PC-9 (cell line): ENCODE measurements at regions not wholly inside any gene's neighbourhood (a gene's known extent, or its start where the extent isn't known, plus 50 kb on each side); places are given as distances from the start of the nearest gene placed in this dataset.

ENCODE experiments used
- BruUV-seq: library from RNA; stranded (reverse); fragments of 400-500 nt; replicated peaks from 2 replicates; lab custom pipeline; 2021; lab: Mats Ljungman, UMichigan
- CTCF ChIA-PET: fragments of 300-600 bp; sonication (Branson Sonifier 250); formaldehyde crosslinking; loops from one replicate; lab custom pipeline; 2022; ENCODE audit warnings: antibody characterized with exemption; lab: Charles Lee
- POLR2A ChIA-PET: fragments of 300-600 bp; sonication (Branson Sonifier 250); formaldehyde crosslinking; loops from one replicate; lab custom pipeline; 2022; ENCODE audit warnings: antibody characterized with exemption; ENCODE audit not compliant: unreplicated experiment; lab: Charles Lee
- DNase-seq, 2 experiments: peaks; one replicate each; pipeline versions ENCODE4 v3.0.0 to v3.0.0-alpha.2; 2015 to 2022; ENCODE audit warnings: mixed read lengths in 1 of 2
- H2AFZ ChIP-seq: fragments of 200-600 bp; sonication (generic); 2 replicates; pipeline ENCODE4 v1.8.1; 2017; ENCODE audit warnings: antibody characterized with exemption
- H3F3A ChIP-seq: fragments of 200-600 bp; sonication (generic); 2 replicates; pipeline ENCODE4 v1.8.1; 2017; ENCODE audit warnings: antibody characterized with exemption, mild to moderate bottlenecking, low read depth; ENCODE audit not compliant: insufficient read depth
- H3K27ac ChIP-seq: fragments of 200-600 bp; sonication (generic); 2 replicates; pipeline ENCODE4 v1.6.1; 2016; ENCODE audit warnings: mixed run types
- H3K27me3 ChIP-seq: fragments of 200-600 bp; sonication (generic); 2 replicates; pipeline ENCODE4 v1.6.1; 2016; ENCODE audit warnings: low read depth, mixed run types; ENCODE audit not compliant: insufficient read depth
- H3K36me3 ChIP-seq: fragments of 200-600 bp; sonication (generic); 2 replicates; pipeline ENCODE4 v1.6.1; 2016; ENCODE audit warnings: low read depth, mixed run types
- H3K4me1 ChIP-seq: fragments of 200-600 bp; sonication (generic); replicated peaks from 2 replicates; pipeline ENCODE4 v1.6.1; 2016; ENCODE audit warnings: mixed run types; ENCODE audit not compliant: insufficient read depth
- H3K4me2 ChIP-seq: fragments of 200-600 bp; sonication (generic); 2 replicates; pipeline ENCODE4 v1.6.1; 2017; ENCODE audit warnings: mixed run types
- H3K4me3 ChIP-seq: fragments of 200-600 bp; sonication (generic); 2 replicates; pipeline ENCODE4 v1.6.1; 2016; ENCODE audit warnings: mixed run types
- H3K79me2 ChIP-seq: fragments of 200-600 bp; sonication (generic); 2 replicates; pipeline ENCODE4 v1.6.1; 2017; ENCODE audit warnings: low read depth, mixed run types
- H3K9me2 ChIP-seq: fragments of 200-600 bp; sonication (generic); 2 replicates; pipeline ENCODE4 v1.8.1; 2017; ENCODE audit warnings: mild to moderate bottlenecking; ENCODE audit not compliant: insufficient read depth
- H3K9me3 ChIP-seq: fragments of 200-600 bp; sonication (generic); 2 replicates; pipeline ENCODE4 v1.8.1; 2016; ENCODE audit warnings: low read depth; ENCODE audit not compliant: insufficient read depth
- H4K20me1 ChIP-seq: fragments of 200-600 bp; sonication (generic); 2 replicates; pipeline ENCODE4 v1.8.1; 2017; ENCODE audit not compliant: insufficient read depth
- CTCF ChIP-seq: fragments of 200-600 bp; sonication (generic); conservative IDR thresholded peaks from 2 replicates; pipeline ENCODE4 v1.6.1; 2017; ENCODE audit warnings: mixed run types, antibody characterized with exemption, mild to moderate bottlenecking, moderate library complexity
- EZH2 ChIP-seq: fragments of 200-600 bp; sonication (generic); IDR thresholded peaks from 2 replicates; pipeline ENCODE4 v1.8.0; 2017; ENCODE audit warnings: antibody characterized with exemption, low read depth
- intact Hi-C: fragments of 100-400 bp; cut with micrococcal nuclease; formaldehyde crosslinking; loops from one replicate; pipeline ENCODE4 v1.10.0; 2022; ENCODE audit not compliant: unreplicated experiment

- Histone ChIP-seq H3K27me3 (no peaks in the 10 kb centered on the region), H3F3A (no peaks in the 10 kb centered on the region), H2AFZ (no peak overlapping the region), H3K36me3 (no peaks in the 10 kb centered on the region), H3K4me1 (no peaks in the 10 kb centered on the region), H3K4me3 (no peak overlapping the region), H3K9me2 (no peaks in the 10 kb centered on the region), H3K4me2 (no peak overlapping the region), H3K27ac (no peak overlapping the region), H3K9me3 (no peaks in the 10 kb centered on the region), H3K79me2 (no peaks in the 10 kb centered on the region), H4K20me1 (no peaks in the 10 kb centered on the region)
- no peak for TF ChIP-seq CTCF
- TF ChIP-seq EZH2 = no peak
- ChIA-PET POLR2A (no interaction called here), CTCF (no interaction called here)
- intact Hi-C loops = no loop called here
- no TSS peak for BruUV-seq
- DNase-seq = no peak
These were observed 349.3 kb downstream of the FBXO8 start for GRCh38 chr4:173934201-173934600.

- no peak for DNase-seq
- H3K9me3 ChIP-seq = no peaks in the 10 kb centered on the region
- no TSS peak for BruUV-seq
- H4K20me1 ChIP-seq = no peaks in the 10 kb centered on the region
- no peak overlapping the region for H3K4me3 ChIP-seq
- H3K36me3 ChIP-seq = no peaks in the 10 kb centered on the region
- intact Hi-C loops = no loop called here
- H2AFZ ChIP-seq = no peak overlapping the region
- H3K9me2 ChIP-seq = no peaks in the 10 kb centered on the region
- H3K4me2 ChIP-seq = no peak overlapping the region
- H3K27ac ChIP-seq = no peak overlapping the region
- no peaks in the 10 kb centered on the region for H3F3A ChIP-seq
- no peaks in the 10 kb centered on the region for H3K4me1 ChIP-seq
- CTCF ChIA-PET = no interaction called here
- POLR2A ChIA-PET = no interaction called here
- TF ChIP-seq CTCF (no peak), EZH2 (no peak)
- no peaks in the 10 kb centered on the region for H3K79me2 ChIP-seq
- no peaks in the 10 kb centered on the region for H3K27me3 ChIP-seq
These were observed 350.8 kb downstream of the FBXO8 start for GRCh38 chr4:173932701-173933100.

GRCh38 chr4:173930329-173930967 lies 353.0 kb downstream of the FBXO8 start:
- POLR2A ChIA-PET = no interaction called here
- H3F3A ChIP-seq = no peaks in the 10 kb centered on the region
- intact Hi-C loops = no loop called here
- no peaks in the 10 kb centered on the region for H4K20me1 ChIP-seq
- CTCF ChIA-PET = no interaction called here
- no peaks in the 10 kb centered on the region for H3K27me3 ChIP-seq
- no peak for DNase-seq
- H3K36me3 ChIP-seq = no peaks in the 10 kb centered on the region
- no peak overlapping the region for H3K4me3 ChIP-seq
- no peaks in the 10 kb centered on the region for H3K79me2 ChIP-seq
- BruUV-seq = no TSS peak
- TF ChIP-seq CTCF (no peak), EZH2 (no peak)
- H3K4me1 ChIP-seq = no peaks in the 10 kb centered on the region
- no peaks in the 10 kb centered on the region for H3K9me2 ChIP-seq
- no peaks in the 10 kb centered on the region for H3K9me3 ChIP-seq
- no peak overlapping the region for H3K27ac ChIP-seq
- H3K4me2 ChIP-seq = no peak overlapping the region
- no peak overlapping the region for H2AFZ ChIP-seq
